Type B pancreatic cell (in vitro differentiated cells): ENCODE measurements at regions not wholly inside any gene's neighbourhood (a gene's known extent, or its start where the extent isn't known, plus 50 kb on each side); places are given as distances from the start of the nearest gene placed in this dataset.

Experiments used
- DNase-seq: peaks from one replicate; pipeline ENCODE4 v3.0.0; 2021; ENCODE audit warnings: mixed read lengths; ENCODE audit not compliant: unreplicated experiment; ENCODE audit errors: extremely low spot score
- H3K27ac Mint-ChIP-seq: 2 replicates; pipeline ENCODE4 v1.8.0; 2021; ENCODE audit warnings: mild to moderate bottlenecking, mixed read lengths
- H3K27me3 Mint-ChIP-seq: 2 replicates; pipeline ENCODE4 v1.8.0; 2021; ENCODE audit warnings: mixed read lengths
- H3K36me3 Mint-ChIP-seq: 2 replicates; pipeline ENCODE4 v1.8.0; 2021; ENCODE audit warnings: mixed read lengths
- H3K4me1 Mint-ChIP-seq: one replicate; pipeline ENCODE4 v1.8.0; 2021; ENCODE audit warnings: mixed read lengths; ENCODE audit not compliant: unreplicated experiment
- H3K4me3 Mint-ChIP-seq: 2 replicates; pipeline ENCODE4 v1.8.0; 2021; ENCODE audit warnings: mild to moderate bottlenecking, mixed read lengths
- H3K9me3 Mint-ChIP-seq: 2 replicates; pipeline ENCODE4 v1.8.0; 2021; ENCODE audit warnings: mixed read lengths
- CTCF ChIP-seq: fragments of 200-600 bp; sonication (generic); conservative IDR thresholded peaks from 2 replicates; pipeline ENCODE4 v1.5.0; 2021; ENCODE audit warnings: antibody characterized with exemption, mild to moderate bottlenecking

GRCh38 chr20:39773380-39774000, 811.3 kb downstream of the DHX35 start:
- no peaks in the 10 kb centered on the region for H3K36me3 Mint-ChIP-seq
- H3K4me3 Mint-ChIP-seq = no peak overlapping the region
- peaks cover 4% of the 10 kb centered on the region for H3K4me1 Mint-ChIP-seq
- DNase-seq = no peak
- no peak overlapping the region for H3K27ac Mint-ChIP-seq
- TF ChIP-seq CTCF = no peak
- H3K27me3 Mint-ChIP-seq = no peaks in the 10 kb centered on the region
- H3K9me3 Mint-ChIP-seq = no peaks in the 10 kb centered on the region

GRCh38 chr20:39767352-39767751, 805.2 kb downstream of the DHX35 start:
- Mint-ChIP-seq H3K4me3 (no peak overlapping the region), H3K27me3 (no peaks in the 10 kb centered on the region), H3K27ac (no peak overlapping the region), H3K36me3 (peaks cover 3% of the 10 kb centered on the region), H3K4me1 (no peaks in the 10 kb centered on the region), H3K9me3 (peaks cover 5% of the 10 kb centered on the region)
- no peak for DNase-seq
- no peak for TF ChIP-seq CTCF

- no peak for DNase-seq
- no peak for TF ChIP-seq CTCF
- H3K4me3 Mint-ChIP-seq = no peak overlapping the region
- H3K4me1 Mint-ChIP-seq = no peaks in the 10 kb centered on the region
- H3K27me3 Mint-ChIP-seq = no peaks in the 10 kb centered on the region
- H3K27ac Mint-ChIP-seq = no peak overlapping the region
- peaks cover 5% of the 10 kb centered on the region for H3K9me3 Mint-ChIP-seq
- H3K36me3 Mint-ChIP-seq = peaks cover 3% of the 10 kb centered on the region
Observed at GRCh38 chr20:39766333-39766732, 804.2 kb downstream of the DHX35 start.

- no peak for TF ChIP-seq CTCF
- no peaks in the 10 kb centered on the region for H3K4me1 Mint-ChIP-seq
- no peak overlapping the region for H3K4me3 Mint-ChIP-seq
- peaks cover 3% of the 10 kb centered on the region for H3K9me3 Mint-ChIP-seq
- DNase-seq = no peak
- H3K27me3 Mint-ChIP-seq = no peaks in the 10 kb centered on the region
- no peak overlapping the region for H3K27ac Mint-ChIP-seq
- H3K36me3 Mint-ChIP-seq = peaks cover 3% of the 10 kb centered on the region
Observed at GRCh38 chr20:39762716-39763115, 800.6 kb downstream of the DHX35 start.

- DNase-seq = no peak
- H3K27ac Mint-ChIP-seq = no peak overlapping the region
- H3K9me3 Mint-ChIP-seq = no peaks in the 10 kb centered on the region
- no peak overlapping the region for H3K4me3 Mint-ChIP-seq
- no peaks in the 10 kb centered on the region for H3K27me3 Mint-ChIP-seq
- H3K4me1 Mint-ChIP-seq = no peaks in the 10 kb centered on the region
- TF ChIP-seq CTCF = no peak
- peaks cover 3% of the 10 kb centered on the region for H3K36me3 Mint-ChIP-seq
Observed at GRCh38 chr20:39758876-39759275, 796.7 kb downstream of the DHX35 start.

- H3K27ac Mint-ChIP-seq = no peak overlapping the region
- H3K9me3 Mint-ChIP-seq = no peaks in the 10 kb centered on the region
- H3K27me3 Mint-ChIP-seq = no peaks in the 10 kb centered on the region
- no peaks in the 10 kb centered on the region for H3K36me3 Mint-ChIP-seq
- no peak for DNase-seq
- no peaks in the 10 kb centered on the region for H3K4me1 Mint-ChIP-seq
- no peak for TF ChIP-seq CTCF
- H3K4me3 Mint-ChIP-seq = no peak overlapping the region
Observed at GRCh38 chr20:39756828-39757227, 794.7 kb downstream of the DHX35 start.
